Neutrophil (primary cell): ENCODE measurements at regions not wholly inside any gene's neighbourhood (a gene's known extent, or its start where the extent isn't known, plus 50 kb on each side); places are given as distances from the start of the nearest gene placed in this dataset.

Experiments used
- H3K27ac ChIP-seq: fragments of 200-600 bp; sonication (generic); 2 replicates; pipeline ENCODE4 v1.5.1; 2016; ENCODE audit warnings: mild to moderate bottlenecking, moderate library complexity
- H3K27me3 ChIP-seq: fragments of 200-600 bp; sonication (generic); 2 replicates; pipeline ENCODE4 v1.6.0; 2016; ENCODE audit warnings: mild to moderate bottlenecking
- H3K36me3 ChIP-seq: fragments of 200-600 bp; sonication (generic); 2 replicates; pipeline ENCODE4 v1.5.1; 2017
- H3K4me1 ChIP-seq, 2 experiments: fragments of 200-600 bp in 1 of 2; sonication (generic) in 1 of 2; 1 replicate in 1 of 2; 2 replicates in 1 of 2; pipeline versions ENCODE4 v1.5.1 to v1.6.1; 2013 to 2016; ENCODE audit warnings: low read depth in 1 of 2, low read length in 1 of 2, mild to moderate bottlenecking in 1 of 2, moderate library complexity in 1 of 2; ENCODE audit not compliant: control insufficient read depth in 1 of 2, insufficient read depth in 1 of 2
- H3K4me3 ChIP-seq, 2 experiments: fragments of 200-600 bp in 1 of 2; sonication (generic) in 1 of 2; 1 replicate in 1 of 2; 2 replicates in 1 of 2; pipeline ENCODE4 v1.5.1; 2013 to 2016; ENCODE audit warnings: low read depth in 1 of 2, low read length in 1 of 2, mild to moderate bottlenecking in 1 of 2, moderate library complexity in 1 of 2
- H3K9me3 ChIP-seq: fragments of 200-600 bp; sonication (generic); 2 replicates; pipeline ENCODE4 v1.5.1; 2016
- TF ChIP-seq, protein P1 (sequence below): fragments of 200-600 bp; sonication (generic); IDR thresholded peaks from 2 replicates; pipeline ENCODE4 v1.5.1; 2016; ENCODE audit warnings: antibody characterized with exemption

DNA sequence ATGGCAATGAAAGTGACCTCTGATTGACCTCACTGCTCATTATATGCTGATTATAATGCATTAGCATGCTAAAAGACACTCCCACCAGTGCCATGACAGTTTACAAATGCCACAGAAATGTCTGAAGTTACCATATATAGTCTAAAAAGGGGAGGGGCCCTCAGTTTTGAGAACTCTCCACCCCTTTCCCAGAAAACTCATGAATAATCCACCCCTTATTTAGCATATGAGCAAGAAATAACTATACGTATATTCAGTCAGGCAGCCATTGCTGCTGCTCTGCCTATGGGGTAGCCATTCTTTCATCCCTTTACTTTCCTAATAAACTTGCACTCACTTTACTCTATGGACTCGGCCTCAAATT lies 163.1 kb downstream of the ESM1 start:
- no peak overlapping the region for H3K27ac ChIP-seq
- H3K36me3 ChIP-seq = no peaks in the 10 kb centered on the region
- no peaks in the 10 kb centered on the region for H3K9me3 ChIP-seq
- peaks cover 0 to 12% of the 10 kb centered on the region in 2 experiments for H3K4me1 ChIP-seq
- H3K4me3 ChIP-seq = no peak overlapping the region
- H3K27me3 ChIP-seq = no peaks in the 10 kb centered on the region
- TF ChIP-seq, protein P1, sequence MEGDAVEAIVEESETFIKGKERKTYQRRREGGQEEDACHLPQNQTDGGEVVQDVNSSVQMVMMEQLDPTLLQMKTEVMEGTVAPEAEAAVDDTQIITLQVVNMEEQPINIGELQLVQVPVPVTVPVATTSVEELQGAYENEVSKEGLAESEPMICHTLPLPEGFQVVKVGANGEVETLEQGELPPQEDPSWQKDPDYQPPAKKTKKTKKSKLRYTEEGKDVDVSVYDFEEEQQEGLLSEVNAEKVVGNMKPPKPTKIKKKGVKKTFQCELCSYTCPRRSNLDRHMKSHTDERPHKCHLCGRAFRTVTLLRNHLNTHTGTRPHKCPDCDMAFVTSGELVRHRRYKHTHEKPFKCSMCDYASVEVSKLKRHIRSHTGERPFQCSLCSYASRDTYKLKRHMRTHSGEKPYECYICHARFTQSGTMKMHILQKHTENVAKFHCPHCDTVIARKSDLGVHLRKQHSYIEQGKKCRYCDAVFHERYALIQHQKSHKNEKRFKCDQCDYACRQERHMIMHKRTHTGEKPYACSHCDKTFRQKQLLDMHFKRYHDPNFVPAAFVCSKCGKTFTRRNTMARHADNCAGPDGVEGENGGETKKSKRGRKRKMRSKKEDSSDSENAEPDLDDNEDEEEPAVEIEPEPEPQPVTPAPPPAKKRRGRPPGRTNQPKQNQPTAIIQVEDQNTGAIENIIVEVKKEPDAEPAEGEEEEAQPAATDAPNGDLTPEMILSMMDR = no peak

DNA sequence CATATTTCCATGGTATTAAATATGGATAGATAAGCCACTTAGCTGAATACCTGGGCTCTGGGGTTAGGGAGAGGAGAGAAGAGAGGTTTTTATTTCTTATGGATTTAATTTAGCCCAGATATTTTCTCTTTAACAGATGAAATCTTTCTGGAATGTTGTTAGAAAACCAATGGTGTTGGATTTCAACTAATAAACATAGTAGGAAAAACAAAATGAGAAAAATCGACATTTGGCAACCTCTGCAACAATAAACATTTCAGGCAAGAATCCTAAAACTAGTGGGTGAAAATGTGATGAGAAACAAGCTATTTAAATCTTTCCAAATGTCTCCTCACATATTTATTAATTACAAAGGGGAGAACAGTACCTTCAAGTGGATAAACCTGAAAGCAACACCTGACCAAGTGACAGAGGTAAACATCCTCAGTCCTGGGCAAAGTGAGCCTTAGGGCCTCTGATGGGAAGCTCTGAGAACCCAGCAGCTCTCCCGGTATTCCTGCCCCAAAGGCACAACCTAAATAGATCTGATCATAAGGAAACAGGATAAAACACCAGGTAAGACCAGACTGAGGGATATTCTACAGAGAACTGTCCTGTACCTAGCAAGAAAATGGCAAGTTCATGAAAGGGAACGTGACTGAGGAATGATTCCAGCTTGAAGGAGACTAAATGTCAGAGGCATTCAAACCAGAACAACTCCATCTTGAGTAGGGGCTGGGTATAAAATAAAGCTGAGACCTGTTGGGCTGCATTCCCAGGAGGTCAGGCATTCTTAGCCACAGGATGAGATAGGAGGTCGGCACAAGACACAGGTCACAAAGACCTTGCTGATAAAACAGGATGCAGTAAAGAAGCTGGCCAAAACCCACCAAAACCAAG lies 163.7 kb downstream of the ESM1 start:
- no peaks in the 10 kb centered on the region for H3K27me3 ChIP-seq
- no peak overlapping the region for H3K4me3 ChIP-seq
- no peaks in the 10 kb centered on the region for H3K9me3 ChIP-seq
- H3K4me1 ChIP-seq = peaks cover 0 to 12% of the 10 kb centered on the region in 2 experiments
- H3K27ac ChIP-seq = no peak overlapping the region
- H3K36me3 ChIP-seq = no peaks in the 10 kb centered on the region
- TF ChIP-seq, protein P1 = no peak

DNA sequence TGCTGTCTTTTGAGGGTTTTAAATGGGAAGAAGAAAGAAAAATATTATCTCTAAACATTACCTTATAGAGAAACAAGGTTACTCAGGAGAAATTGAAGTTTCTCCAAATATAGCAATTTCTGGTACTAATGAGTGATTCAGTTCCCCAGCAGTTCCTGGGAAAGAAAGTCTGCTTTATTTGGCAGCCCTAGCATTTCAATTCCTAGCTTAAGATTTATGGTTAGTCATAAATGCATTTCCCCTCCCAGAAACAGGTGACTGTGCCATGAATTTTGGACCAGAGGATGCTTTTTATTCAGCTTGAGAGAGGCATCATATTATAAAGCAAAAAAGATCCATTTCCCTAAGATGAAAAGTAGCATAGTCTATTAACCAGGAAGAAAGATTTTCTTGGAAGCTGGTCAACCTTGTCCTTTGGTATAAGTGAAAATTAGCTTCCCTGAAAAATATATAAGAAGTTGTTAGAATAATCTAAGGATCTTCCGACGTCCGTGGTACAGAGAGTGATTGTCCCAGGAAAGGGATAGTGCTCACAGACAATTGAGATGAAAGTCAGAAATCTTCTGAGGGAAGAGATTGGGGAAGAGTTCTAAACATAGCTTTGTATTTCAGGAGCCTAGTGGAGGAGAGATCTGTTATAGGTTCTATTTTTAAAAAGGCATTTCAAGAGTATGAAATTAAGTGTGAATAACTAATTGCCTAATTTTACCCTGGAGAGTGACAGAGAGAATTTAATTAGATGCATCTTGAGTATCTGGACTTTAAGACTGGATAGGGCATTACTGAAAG lies 164.9 kb downstream of the ESM1 start:
- H3K9me3 ChIP-seq = no peaks in the 10 kb centered on the region
- no peaks in the 10 kb centered on the region for H3K27me3 ChIP-seq
- H3K36me3 ChIP-seq = no peaks in the 10 kb centered on the region
- no peak overlapping the region for H3K4me3 ChIP-seq
- peaks cover 0 to 12% of the 10 kb centered on the region in 2 experiments for H3K4me1 ChIP-seq
- H3K27ac ChIP-seq = no peak overlapping the region
- TF ChIP-seq, protein P1 = no peak

DNA sequence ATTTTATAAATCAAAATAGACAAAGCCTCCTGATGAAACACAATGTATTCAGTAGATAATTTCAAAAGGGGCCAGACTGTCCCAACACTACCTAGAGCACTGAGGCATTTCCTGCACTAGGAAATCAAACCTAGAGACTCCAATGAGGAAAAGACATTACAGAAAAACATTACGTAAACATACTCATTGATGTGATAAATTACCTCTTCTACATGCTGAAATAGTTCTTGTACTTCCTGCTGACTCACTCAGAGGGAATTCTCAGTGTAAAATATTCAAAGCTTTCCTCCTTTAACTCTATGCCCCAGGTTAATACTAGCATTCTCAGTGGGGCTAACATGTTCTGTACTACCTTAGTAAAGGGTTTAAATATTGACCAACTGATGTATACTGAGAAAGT lies 178.0 kb downstream of the ESM1 start:
- H3K27ac ChIP-seq = no peak overlapping the region
- no peaks in the 10 kb centered on the region for H3K9me3 ChIP-seq
- no peak overlapping the region for H3K4me3 ChIP-seq
- H3K27me3 ChIP-seq = no peaks in the 10 kb centered on the region
- peaks cover 0 to 6% of the 10 kb centered on the region in 2 experiments for H3K4me1 ChIP-seq
- H3K36me3 ChIP-seq = no peaks in the 10 kb centered on the region
- TF ChIP-seq, protein P1 = no peak

DNA sequence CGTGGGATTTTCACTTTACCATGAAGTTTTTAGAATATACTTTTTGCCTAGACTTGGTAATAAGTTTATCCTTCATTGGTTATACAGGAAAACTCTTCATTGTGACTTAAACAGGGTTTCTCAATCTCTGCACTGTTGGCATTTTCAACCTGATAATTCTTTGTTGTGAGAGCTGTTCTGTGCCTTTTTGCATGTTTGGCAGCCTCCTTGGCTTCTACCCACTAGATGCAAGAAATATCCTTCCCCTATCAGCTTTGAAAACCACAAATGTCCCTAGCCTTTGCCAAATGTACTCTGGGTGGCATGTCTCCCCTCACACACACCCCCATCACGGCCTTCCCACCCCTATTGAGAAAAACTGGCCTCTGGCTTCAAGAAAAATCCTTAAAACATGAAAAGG lies 180.9 kb downstream of the ESM1 start:
- peaks cover 0 to 6% of the 10 kb centered on the region in 2 experiments for H3K4me1 ChIP-seq
- H3K4me3 ChIP-seq = no peak overlapping the region
- no peaks in the 10 kb centered on the region for H3K9me3 ChIP-seq
- H3K36me3 ChIP-seq = no peaks in the 10 kb centered on the region
- H3K27me3 ChIP-seq = no peaks in the 10 kb centered on the region
- no peak overlapping the region for H3K27ac ChIP-seq
- TF ChIP-seq, protein P1 = no peak
